ENCODE measurements at regions not wholly inside any gene's neighbourhood (a gene's known extent, or its start where the extent isn't known, plus 50 kb on each side); places are given as distances from the start of the nearest gene placed in this dataset.
A peak's percentile ranks its signal among the peaks of the same experiment; 100 is the strongest.

DNA sequence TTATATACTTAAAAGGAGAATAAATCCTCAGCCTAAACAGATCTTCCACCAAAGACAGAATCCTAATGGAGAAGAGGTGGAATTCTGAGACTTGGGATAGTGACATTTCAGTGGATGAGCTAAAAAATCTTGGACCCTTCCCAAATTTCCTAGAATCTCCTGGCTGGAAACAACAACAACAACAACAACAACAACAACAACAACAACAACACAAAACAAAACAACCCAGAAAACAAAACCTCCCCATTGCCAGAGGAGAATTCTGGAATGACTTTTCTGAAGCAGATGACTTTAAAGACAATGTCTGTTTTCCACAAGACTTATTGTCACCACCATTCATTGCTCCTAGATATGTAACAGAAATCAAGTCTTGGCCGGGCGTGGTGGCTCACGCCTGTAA is 322.1 kb downstream of the ARL4A start:
- no peak for TF ChIP-seq CTCF (conservative IDR thresholded peaks at IDR 0.05; ENCODE audit: low read length)
- H3K4me3 ChIP-seq (ENCODE audit: low read length): no peak overlapping the region
- DNase-seq (ENCODE audit: low read depth): no peak

DNA sequence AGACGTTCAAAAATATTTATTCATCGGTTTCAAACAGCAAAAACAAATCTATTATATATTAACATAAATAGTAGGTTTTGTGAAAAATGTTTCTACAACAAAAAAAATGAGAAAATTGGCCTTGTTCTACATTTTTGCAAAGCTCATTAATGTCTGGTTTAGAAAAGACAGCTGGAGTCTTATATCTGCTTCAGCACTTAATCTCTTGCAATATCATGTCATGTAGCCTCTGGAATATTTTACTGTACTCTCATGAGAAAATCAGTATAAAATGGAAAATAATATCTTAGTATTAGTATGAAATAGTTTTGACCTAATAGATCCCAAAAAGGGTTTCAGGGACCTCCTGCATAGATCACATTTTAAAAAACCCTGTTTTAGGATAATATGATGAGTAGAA is 326.6 kb downstream of the ARL4A start:
- DNase-seq (ENCODE audit: low read depth): no peak
- H3K4me3 ChIP-seq (ENCODE audit: low read length): no peak overlapping the region

DNA sequence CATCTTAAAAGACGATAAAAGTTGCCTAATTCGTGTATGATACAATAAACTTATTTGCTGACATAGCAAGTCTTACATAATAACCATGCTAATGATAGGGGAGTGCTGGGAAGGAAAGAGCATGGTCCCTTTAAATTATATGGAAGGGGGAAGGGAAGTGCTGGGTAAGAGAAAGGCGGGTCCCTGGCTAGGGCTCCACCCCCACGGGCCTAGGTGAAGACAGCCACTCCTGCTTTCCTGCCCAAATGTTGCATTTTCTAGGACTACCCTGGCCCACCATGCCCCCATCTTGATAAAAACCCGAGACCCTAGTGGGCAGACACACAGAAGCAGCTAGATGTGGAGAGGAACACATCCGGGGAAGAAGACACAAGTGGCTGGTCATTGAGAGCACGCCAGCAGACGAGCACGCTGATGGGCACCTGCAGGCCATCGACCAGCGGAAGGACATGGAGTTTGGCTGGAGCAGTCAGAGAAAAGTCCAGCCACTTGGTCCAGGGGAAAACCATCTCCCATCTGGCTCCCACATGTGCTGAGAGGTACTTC is 328.7 kb downstream of the ARL4A start:
- no peak overlapping the region for H3K4me3 ChIP-seq (ENCODE audit: low read length)
- peak; percentile 2 for DNase-seq (ENCODE audit: low read depth)
- no peak for TF ChIP-seq CTCF (conservative IDR thresholded peaks at IDR 0.05; ENCODE audit: low read length)

More for the DNA sequence above, 326.6 kb downstream of the ARL4A start:
- no peak for TF ChIP-seq CTCF (conservative IDR thresholded peaks at IDR 0.05; ENCODE audit: low read length)

- no peak for TF ChIP-seq CTCF (conservative IDR thresholded peaks at IDR 0.05; ENCODE audit: low read length)
- DNase-seq (ENCODE audit: low read depth): no peak
- H3K4me3 ChIP-seq (ENCODE audit: low read length): no peak overlapping the region
These were observed 329.3 kb downstream of the ARL4A start for GRCh38 chr7:13016592-13017332.

- no peak overlapping the region for H3K4me3 ChIP-seq (ENCODE audit: low read length)
- TF ChIP-seq CTCF (conservative IDR thresholded peaks at IDR 0.05; ENCODE audit: low read length): no peak
- no peak for DNase-seq (ENCODE audit: low read depth)
These were observed 330.0 kb downstream of the ARL4A start for GRCh38 chr7:13017333-13017857.

GRCh38 chr7:13017881-13018280 is 330.4 kb downstream of the ARL4A start:
- no peak overlapping the region for H3K4me3 ChIP-seq (ENCODE audit: low read length)
- DNase-seq (ENCODE audit: low read depth): no peak
- no peak for TF ChIP-seq CTCF (conservative IDR thresholded peaks at IDR 0.05; ENCODE audit: low read length)

Measured in AG10803 (cell line).